Hepatocyte (in vitro differentiated cells): ENCODE measurements at regions not wholly inside any gene's neighbourhood (a gene's known extent, or its start where the extent isn't known, plus 50 kb on each side); places are given as distances from the start of the nearest gene placed in this dataset.

ENCODE experiments used
- DNase-seq: peaks from one replicate; pipeline ENCODE4 v3.0.0-alpha.2; 2016; ENCODE audit warnings: low spot score
- H2AFZ ChIP-seq: fragments of 200-600 bp; sonication (generic); 2 replicates; pipeline ENCODE4 v1.6.0; 2016; ENCODE audit warnings: antibody characterized with exemption, mild to moderate bottlenecking
- H3K27ac ChIP-seq: fragments of 200-600 bp; sonication (generic); 2 replicates; pipeline ENCODE4 v1.5.1; 2016; ENCODE audit warnings: mild to moderate bottlenecking
- H3K27me3 ChIP-seq: fragments of 200-600 bp; sonication (generic); 2 replicates; pipeline ENCODE4 v1.6.1; 2016
- H3K36me3 ChIP-seq: fragments of 200-600 bp; sonication (generic); replicated peaks from 2 replicates; pipeline ENCODE4 v1.5.1; 2016; ENCODE audit warnings: low read depth; ENCODE audit not compliant: insufficient read depth
- H3K4me1 ChIP-seq: fragments of 200-600 bp; sonication (generic); 2 replicates; pipeline ENCODE4 v1.5.1; 2016; ENCODE audit warnings: mild to moderate bottlenecking, moderate library complexity; ENCODE audit not compliant: insufficient read depth
- H3K4me2 ChIP-seq: fragments of 200-600 bp; sonication (generic); 2 replicates; pipeline ENCODE4 v1.6.0; 2016
- H3K4me3 ChIP-seq: fragments of 200-600 bp; sonication (generic); 2 replicates; pipeline ENCODE4 v1.5.1; 2016; ENCODE audit warnings: mild to moderate bottlenecking
- H3K79me2 ChIP-seq: fragments of 200-600 bp; sonication (generic); 2 replicates; pipeline ENCODE4 v1.6.0; 2017; ENCODE audit warnings: mild to moderate bottlenecking
- H3K9me2 ChIP-seq: fragments of 200-600 bp; sonication (generic); replicated peaks from 2 replicates; pipeline ENCODE4 v1.6.0; 2017; ENCODE audit warnings: mild to moderate bottlenecking; ENCODE audit not compliant: insufficient read depth
- H3K9me3 ChIP-seq: fragments of 200-600 bp; sonication (generic); 2 replicates; pipeline ENCODE4 v1.5.1; 2016; ENCODE audit warnings: low read depth, mild to moderate bottlenecking
- H4K20me1 ChIP-seq: fragments of 200-600 bp; sonication (generic); 2 replicates; pipeline ENCODE4 v1.6.0; 2016; ENCODE audit warnings: mild to moderate bottlenecking; ENCODE audit not compliant: insufficient read depth, poor library complexity, severe bottlenecking
- EZH2 ChIP-seq: fragments of 200-600 bp; sonication (generic); IDR thresholded peaks from 2 replicates; pipeline ENCODE4 v1.6.1; 2016; ENCODE audit warnings: antibody characterized with exemption, mild to moderate bottlenecking, borderline replicate concordance
- EZH2phosphoT487 ChIP-seq: fragments of 200-600 bp; sonication (generic); IDR thresholded peaks from one replicate; pipeline ENCODE4 v1.6.1; 2018; ENCODE audit warnings: antibody characterized with exemption, mild to moderate bottlenecking, low read depth, moderate library complexity; ENCODE audit not compliant: unreplicated experiment, severe bottlenecking
- WGBS: methylation state at CpG from one replicate; pipeline ENCODE4 v1.1.6; 2016; ENCODE audit warnings: low lambda C conversion rate; ENCODE audit errors: missing lambda C conversion rate; 5-methylcytosine and 5-hydroxymethylcytosine counted together
- TF ChIP-seq, protein P1 (sequence below): fragments of 200-600 bp; sonication (generic); IDR thresholded peaks from 2 replicates; pipeline ENCODE4 v1.5.1; 2016; ENCODE audit warnings: antibody characterized with exemption, mild to moderate bottlenecking; ENCODE audit not compliant: poor library complexity

DNA sequence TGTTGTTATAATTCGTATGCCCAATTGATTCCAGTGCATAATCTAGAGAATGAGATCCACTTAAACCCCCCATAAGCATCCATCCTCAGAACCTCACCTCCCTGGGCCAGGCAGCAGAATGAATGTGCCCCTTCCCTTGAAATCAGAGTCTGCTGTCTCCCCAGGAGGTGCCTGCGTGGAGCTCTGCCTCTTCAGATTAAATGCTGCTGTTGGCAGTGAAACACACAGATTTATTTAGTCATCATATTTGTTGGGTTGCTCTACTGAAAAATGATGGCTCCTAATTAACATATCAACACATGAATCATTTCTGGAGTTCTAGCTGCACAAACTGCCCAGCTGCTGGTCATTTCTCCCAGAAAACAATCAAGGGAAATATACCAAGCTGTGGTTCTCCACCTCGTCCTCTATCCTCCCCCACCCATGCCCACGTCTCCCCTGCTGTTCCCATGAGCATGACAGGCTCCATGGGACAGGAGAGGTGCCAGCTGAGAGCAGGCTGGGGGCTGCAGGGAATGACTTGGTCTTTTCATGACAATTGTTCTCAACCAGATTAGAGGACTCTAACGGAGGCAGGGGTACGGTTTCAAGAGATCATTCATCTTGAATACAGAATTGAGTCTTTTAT is 633.1 kb downstream of the CDH26 start:
- no peaks in the 10 kb centered on the region for H3K4me1 ChIP-seq
- H4K20me1 ChIP-seq = no peaks in the 10 kb centered on the region
- no peaks in the 10 kb centered on the region for H3K9me3 ChIP-seq
- DNase-seq = no peak
- H3K4me3 ChIP-seq = no peak overlapping the region
- H3K9me2 ChIP-seq = no peaks in the 10 kb centered on the region
- H3K27ac ChIP-seq = no peak overlapping the region
- 73% methylated on average over 6 of the region's 6 CpGs for WGBS
- TF ChIP-seq, protein P1, sequence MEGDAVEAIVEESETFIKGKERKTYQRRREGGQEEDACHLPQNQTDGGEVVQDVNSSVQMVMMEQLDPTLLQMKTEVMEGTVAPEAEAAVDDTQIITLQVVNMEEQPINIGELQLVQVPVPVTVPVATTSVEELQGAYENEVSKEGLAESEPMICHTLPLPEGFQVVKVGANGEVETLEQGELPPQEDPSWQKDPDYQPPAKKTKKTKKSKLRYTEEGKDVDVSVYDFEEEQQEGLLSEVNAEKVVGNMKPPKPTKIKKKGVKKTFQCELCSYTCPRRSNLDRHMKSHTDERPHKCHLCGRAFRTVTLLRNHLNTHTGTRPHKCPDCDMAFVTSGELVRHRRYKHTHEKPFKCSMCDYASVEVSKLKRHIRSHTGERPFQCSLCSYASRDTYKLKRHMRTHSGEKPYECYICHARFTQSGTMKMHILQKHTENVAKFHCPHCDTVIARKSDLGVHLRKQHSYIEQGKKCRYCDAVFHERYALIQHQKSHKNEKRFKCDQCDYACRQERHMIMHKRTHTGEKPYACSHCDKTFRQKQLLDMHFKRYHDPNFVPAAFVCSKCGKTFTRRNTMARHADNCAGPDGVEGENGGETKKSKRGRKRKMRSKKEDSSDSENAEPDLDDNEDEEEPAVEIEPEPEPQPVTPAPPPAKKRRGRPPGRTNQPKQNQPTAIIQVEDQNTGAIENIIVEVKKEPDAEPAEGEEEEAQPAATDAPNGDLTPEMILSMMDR = no peak
- TF ChIP-seq EZH2phosphoT487 (no peak), EZH2 (no peak)
- H2AFZ ChIP-seq = no peak overlapping the region
- no peaks in the 10 kb centered on the region for H3K27me3 ChIP-seq
- no peaks in the 10 kb centered on the region for H3K36me3 ChIP-seq
- no peak overlapping the region for H3K4me2 ChIP-seq
- H3K79me2 ChIP-seq = no peaks in the 10 kb centered on the region

DNA sequence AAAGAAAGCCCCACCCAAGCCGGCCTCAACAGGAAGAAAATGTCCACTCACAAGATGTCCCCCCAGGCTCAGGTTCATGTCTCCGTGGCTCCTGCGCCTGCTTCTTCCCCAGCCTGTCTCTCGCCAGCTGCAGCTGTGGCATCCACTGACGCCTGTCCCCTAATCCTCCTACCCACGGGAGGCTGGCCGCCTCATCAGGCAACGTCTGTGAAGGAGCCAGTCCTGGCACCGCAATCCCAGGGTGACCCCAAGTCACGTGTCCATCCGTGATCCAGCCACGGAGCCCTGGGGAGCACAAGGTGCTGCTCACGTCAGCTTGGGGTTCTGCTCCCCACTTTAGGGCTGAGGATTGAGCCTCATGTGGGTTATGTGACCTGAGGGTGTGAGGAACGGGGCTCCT is 640.3 kb downstream of the CDH26 start:
- DNase-seq = no peak
- Histone ChIP-seq H4K20me1 (no peaks in the 10 kb centered on the region), H3K79me2 (no peaks in the 10 kb centered on the region), H3K27ac (no peak overlapping the region), H3K4me3 (no peak overlapping the region), H3K4me1 (no peaks in the 10 kb centered on the region), H3K9me3 (no peaks in the 10 kb centered on the region), H3K27me3 (no peaks in the 10 kb centered on the region), H3K36me3 (no peaks in the 10 kb centered on the region), H3K4me2 (no peak overlapping the region), H2AFZ (no peak overlapping the region), H3K9me2 (no peaks in the 10 kb centered on the region)
- TF ChIP-seq, protein P1 = no peak
- TF ChIP-seq EZH2 (no peak), EZH2phosphoT487 (no peak)
- WGBS = 87% methylated on average over 14 of the region's 14 CpGs

DNA sequence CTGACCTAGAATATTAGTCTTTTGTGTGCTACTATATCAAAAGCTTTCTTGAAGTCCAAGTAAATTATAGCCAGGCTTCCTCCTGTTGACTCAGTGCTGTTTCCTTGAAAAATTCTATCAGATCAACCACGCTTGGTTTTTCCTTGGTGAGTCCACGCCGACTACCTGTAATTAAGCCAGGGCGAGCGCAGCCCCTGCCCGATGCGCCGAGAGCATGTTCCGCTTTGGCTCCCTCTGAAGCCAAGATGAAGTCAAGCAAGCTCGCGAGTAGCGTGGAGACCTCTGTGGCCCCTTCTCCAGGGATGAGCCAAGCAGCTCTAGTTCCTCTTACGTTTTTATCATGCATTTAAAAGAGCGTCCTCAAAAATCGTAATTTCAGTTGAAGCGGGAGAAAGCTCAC is 641.2 kb downstream of the CDH26 start:
- no peaks in the 10 kb centered on the region for H3K4me1 ChIP-seq
- no peaks in the 10 kb centered on the region for H3K9me3 ChIP-seq
- no peaks in the 10 kb centered on the region for H3K36me3 ChIP-seq
- TF ChIP-seq EZH2phosphoT487 (no peak), EZH2 (no peak)
- TF ChIP-seq, protein P1 = no peak
- H3K79me2 ChIP-seq = no peaks in the 10 kb centered on the region
- no peak overlapping the region for H3K4me3 ChIP-seq
- no peak for DNase-seq
- 91% methylated on average over 16 of the region's 16 CpGs for WGBS
- H3K27me3 ChIP-seq = no peaks in the 10 kb centered on the region
- no peak overlapping the region for H3K27ac ChIP-seq
- H2AFZ ChIP-seq = no peak overlapping the region
- no peaks in the 10 kb centered on the region for H3K9me2 ChIP-seq
- no peak overlapping the region for H3K4me2 ChIP-seq
- no peaks in the 10 kb centered on the region for H4K20me1 ChIP-seq
